OCI-LY3 (cell line): ENCODE measurements at regions not wholly inside any gene's neighbourhood (a gene's known extent, or its start where the extent isn't known, plus 50 kb on each side); places are given as distances from the start of the nearest gene placed in this dataset.

Source experiments
- CTCF ChIP-seq: fragments of 200-600, 300-600 bp; sonication (generic); IDR thresholded peaks from 2 replicates; pipeline ENCODE4 v1.5.1; 2014; ENCODE audit warnings: antibody characterized with exemption, low read length, low read depth
- EZH2phosphoT487 ChIP-seq: fragments of 200-600 bp; shearing (Covaris generic); IDR thresholded peaks from 2 replicates; pipeline ENCODE4 v1.6.1; 2018; ENCODE audit warnings: antibody characterized with exemption, mixed run types, low read depth

GRCh38 chr1:80659161-80659560 is 1141.6 kb upstream of the ADGRL2 start:
- TF ChIP-seq EZH2phosphoT487 (no peak), CTCF (no peak)
